ENCODE measurements at regions not wholly inside any gene's neighbourhood (a gene's known extent, or its start where the extent isn't known, plus 50 kb on each side); places are given as distances from the start of the nearest gene placed in this dataset.

- DNase-seq (ENCODE audit: low spot score): no peak
- TF ChIP-seq CTCF (IDR thresholded peaks at IDR 0.05): no peak
- no peak overlapping the region for H3K27ac ChIP-seq
These were observed 172.8 kb downstream of the EFNB2 start for GRCh38 chr13:106362707-106363106.

GRCh38 chr13:106361621-106362020 lies 173.8 kb downstream of the EFNB2 start:
- Histone ChIP-seq H3K36me3 (no peaks in the 10 kb centered on the region), H3K27me3 (no peaks in the 10 kb centered on the region), H3K27ac (no peak overlapping the region), H3K4me1 (no peaks in the 10 kb centered on the region), H3K9me3 (peaks cover 0 to 16% of the 10 kb centered on the region in 2 donors), H3K4me3 (no peak overlapping the region)
- no peak for DNase-seq (ENCODE audit: low spot score)
- no peak for TF ChIP-seq CTCF (IDR thresholded peaks at IDR 0.05)

More at GRCh38 chr13:106362707-106363106, 172.8 kb downstream of the EFNB2 start:
- peaks cover 0 to 16% of the 10 kb centered on the region in 2 donors for H3K9me3 ChIP-seq
- no peaks in the 10 kb centered on the region for H3K36me3 ChIP-seq
- H3K4me3 ChIP-seq: no peak overlapping the region
- H3K4me1 ChIP-seq: no peaks in the 10 kb centered on the region
- no peaks in the 10 kb centered on the region for H3K27me3 ChIP-seq

- no peak for TF ChIP-seq CTCF (IDR thresholded peaks at IDR 0.05)
- no peak overlapping the region for H3K27ac ChIP-seq
- no peak overlapping the region for H3K4me3 ChIP-seq
- H3K4me1 ChIP-seq: no peaks in the 10 kb centered on the region
- no peaks in the 10 kb centered on the region for H3K9me3 ChIP-seq
- no peak for DNase-seq (ENCODE audit: low spot score)
- H3K27me3 ChIP-seq: no peaks in the 10 kb centered on the region
- H3K36me3 ChIP-seq: no peaks in the 10 kb centered on the region
These were observed 178.3 kb downstream of the EFNB2 start for GRCh38 chr13:106357198-106357597.

GRCh38 chr13:106355866-106356265 lies 179.6 kb downstream of the EFNB2 start:
- Histone ChIP-seq H3K27ac (no peak overlapping the region), H3K9me3 (no peaks in the 10 kb centered on the region), H3K36me3 (no peaks in the 10 kb centered on the region), H3K27me3 (no peaks in the 10 kb centered on the region), H3K4me1 (no peaks in the 10 kb centered on the region), H3K4me3 (no peak overlapping the region)
- DNase-seq (ENCODE audit: low spot score): no peak
- TF ChIP-seq CTCF (IDR thresholded peaks at IDR 0.05): no peak

GRCh38 chr13:106354961-106355360 lies 180.5 kb downstream of the EFNB2 start:
- no peaks in the 10 kb centered on the region for H3K4me1 ChIP-seq
- DNase-seq (ENCODE audit: low spot score): no peak

More at GRCh38 chr13:106354961-106355360, 180.5 kb downstream of the EFNB2 start:
- H3K36me3 ChIP-seq: no peaks in the 10 kb centered on the region
- no peaks in the 10 kb centered on the region for H3K27me3 ChIP-seq
- no peaks in the 10 kb centered on the region for H3K9me3 ChIP-seq
- TF ChIP-seq CTCF (IDR thresholded peaks at IDR 0.05): no peak
- H3K27ac ChIP-seq: no peak overlapping the region
- H3K4me3 ChIP-seq: no peak overlapping the region

All from right atrium auricular region (tissue), 2 donors.